Activated CD4-positive, alpha-beta T cell treated with anti-CD3 and anti-CD28 coated beads, Interleukin-2, Interleukin-6, amounts not matched to agents 100 ng/mL and 50 ng/mL, durations not matched to agents 16 hours and 8 hours (primary cell): ENCODE measurements at regions not wholly inside any gene's neighbourhood (a gene's known extent, or its start where the extent isn't known, plus 50 kb on each side); places are given as distances from the start of the nearest gene placed in this dataset.

Experiments used
- DNase-seq: peaks from one replicate; pipeline ENCODE4 v3.0.0-alpha.2; 2020

DNA sequence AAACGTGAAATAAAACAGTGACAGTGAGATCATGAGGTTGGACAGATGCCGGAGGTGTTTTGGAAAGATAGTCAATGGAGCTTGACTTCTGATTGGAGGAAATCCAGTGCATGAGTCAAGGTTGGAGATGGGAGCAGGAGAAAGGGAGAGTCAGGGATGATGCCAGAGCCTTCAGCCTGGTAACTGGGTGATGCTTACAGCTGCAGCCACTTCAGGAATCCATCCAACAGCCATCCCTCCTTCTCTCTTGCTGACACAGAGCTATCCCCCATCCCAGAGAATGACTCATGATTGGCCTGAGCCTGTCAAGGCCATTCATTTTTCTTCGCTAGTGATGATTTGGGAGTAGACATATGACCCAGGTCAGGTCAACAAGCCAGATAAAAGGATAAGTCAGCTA, 112.8 kb downstream of the SAMD5 start:
- no peak for DNase-seq

DNA sequence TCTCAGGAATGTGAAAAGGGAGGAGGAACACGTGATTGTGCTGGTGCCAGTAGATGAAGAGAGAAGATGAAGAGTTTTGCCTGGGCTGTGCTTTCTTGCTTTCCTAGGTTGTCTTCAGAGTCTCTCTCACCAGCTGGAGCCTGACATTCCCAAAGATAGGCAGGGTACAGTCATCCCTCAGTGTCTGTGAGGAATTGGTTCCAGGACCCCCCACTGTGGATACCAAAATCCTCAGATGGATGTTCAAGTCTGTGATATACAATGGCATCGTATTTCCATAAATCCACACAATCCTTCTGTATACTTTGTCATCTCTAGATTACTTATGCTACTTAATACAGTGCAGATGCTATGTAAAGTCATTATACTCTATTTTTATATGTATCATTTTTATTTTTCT, 113.5 kb downstream of the SAMD5 start:
- DNase-seq, result no peak

DNA sequence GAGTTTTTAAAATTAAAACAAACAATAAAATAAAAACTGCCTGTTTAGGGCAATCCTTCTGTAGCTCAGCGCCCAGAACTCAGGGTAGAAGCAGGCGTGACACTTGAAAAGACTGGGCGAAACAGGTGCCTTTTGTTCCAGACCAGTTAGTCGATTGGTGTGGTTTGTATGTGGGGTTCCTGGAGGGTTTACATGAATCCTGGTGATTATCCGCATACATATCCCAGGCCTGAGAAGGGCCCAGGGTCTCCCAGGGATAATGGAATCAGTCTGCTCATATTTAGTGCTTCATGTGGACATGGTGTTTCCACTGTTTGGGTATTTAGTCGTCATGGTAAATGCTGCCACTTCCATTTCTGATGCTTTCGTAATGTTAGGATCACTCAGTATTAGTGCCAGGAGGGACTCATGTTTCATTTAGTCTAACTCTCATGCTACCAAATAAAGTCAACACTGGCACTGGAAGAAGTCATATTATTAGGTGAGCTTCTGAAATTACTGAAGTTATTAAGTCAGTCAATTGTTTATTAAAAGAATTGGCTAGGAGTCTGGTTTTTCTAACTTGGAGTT, 116.5 kb downstream of the SAMD5 start:
- DNase-seq, result no peak

DNA sequence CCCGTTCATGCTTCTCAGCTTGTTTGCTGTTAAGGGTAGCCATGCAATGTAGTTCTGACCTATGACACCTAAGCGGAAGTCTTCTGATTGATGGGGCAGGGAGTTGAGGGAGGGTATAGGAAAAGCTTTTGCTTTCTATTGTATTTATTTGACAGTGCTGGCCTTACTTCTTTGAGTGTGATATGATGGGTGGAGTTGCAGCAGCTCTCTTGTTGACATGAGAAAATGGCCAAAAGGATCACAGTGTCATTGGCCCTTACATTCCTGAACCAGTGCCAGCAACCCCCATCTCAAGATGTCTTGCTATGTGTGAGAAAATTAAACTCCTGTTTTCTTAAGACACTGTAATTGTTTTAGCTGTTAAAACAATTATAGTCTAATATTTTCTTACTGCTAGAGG, 117.5 kb downstream of the SAMD5 start:
- no peak for DNase-seq

DNA sequence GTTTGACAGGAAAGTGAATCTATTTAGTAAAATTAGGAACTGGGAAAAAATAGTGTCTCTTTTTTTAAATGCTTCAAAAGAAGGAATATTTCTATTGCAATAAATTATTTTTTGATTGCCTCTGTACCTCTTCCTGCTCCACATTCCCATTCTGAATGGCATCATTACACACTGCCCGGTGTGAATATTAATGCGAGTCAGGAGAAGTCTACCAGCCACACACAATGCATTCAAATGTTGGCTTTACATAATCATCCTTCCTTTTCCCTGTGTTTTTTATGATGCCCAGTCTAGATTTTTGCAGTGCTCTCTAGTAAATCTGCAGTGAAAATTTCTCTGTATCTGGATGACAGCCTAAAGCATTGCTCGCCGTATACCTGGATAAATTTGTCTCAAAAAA, 118.9 kb downstream of the SAMD5 start:
- no peak for DNase-seq

DNA sequence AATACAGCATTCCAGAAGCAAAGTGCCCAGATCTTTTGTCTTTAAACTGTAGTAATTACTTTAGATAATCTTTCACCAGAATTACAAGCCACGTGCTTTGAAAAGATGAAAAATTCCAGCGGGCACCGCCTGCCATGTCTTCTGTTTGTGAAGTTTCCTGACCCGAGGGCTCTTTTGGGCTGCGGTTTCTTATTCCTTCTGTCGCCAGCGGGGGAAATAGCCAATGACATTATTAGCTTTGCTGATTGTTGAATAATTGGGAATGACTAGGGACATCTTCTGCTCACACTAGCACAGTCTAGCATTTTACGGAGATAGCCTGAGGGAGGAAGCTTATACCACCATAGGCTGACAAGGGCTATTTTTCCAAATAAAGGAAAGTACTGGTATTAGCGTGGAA, 124.7 kb downstream of the SAMD5 start:
- no peak for DNase-seq

DNA sequence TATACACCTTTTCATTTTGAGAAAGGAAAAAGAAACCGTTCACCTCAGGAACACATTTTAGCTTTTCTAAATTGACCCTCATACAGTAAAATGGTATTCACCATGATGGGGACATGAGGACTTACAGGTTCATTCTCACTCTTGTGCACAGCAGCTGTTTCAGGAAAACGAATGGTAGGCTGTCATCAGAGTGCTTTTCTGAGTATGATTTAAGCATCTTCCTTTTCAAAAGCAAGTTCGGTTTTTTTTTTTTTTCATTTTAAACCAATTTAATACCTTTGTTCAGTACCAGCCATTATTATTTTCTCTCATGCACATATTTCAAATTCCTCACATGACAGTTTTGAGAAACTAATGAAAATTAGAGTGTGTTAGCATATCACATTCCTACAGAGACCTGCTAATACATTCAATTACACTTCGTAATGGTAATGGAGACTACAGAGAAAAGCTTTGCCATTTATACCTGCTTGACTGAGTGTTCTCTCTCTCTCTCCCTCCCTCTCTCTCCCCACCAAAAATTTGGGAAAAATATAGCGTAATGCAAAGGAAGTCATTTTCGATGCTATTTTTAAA, 129.2 kb downstream of the SAMD5 start:
- no peak for DNase-seq

DNA sequence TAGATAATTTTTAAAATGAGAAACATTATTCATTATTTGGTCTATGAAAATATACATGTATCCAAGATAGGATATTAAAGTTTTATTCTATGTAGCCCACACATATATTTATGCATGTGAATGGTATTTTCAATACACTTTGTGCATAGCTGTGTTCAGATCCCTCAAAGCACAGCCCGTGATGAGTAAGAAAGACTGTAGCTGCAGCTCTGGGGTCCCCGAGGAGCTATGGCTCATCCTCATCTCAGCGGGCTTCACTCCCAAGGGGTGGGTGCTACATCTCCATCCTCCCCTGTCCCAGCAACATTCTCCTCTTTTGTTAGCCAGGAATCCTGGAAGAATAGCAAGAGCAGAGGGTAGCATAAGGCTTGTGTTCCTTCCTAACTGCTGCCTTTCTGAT, 130.8 kb downstream of the SAMD5 start:
- DNase-seq, result no peak

DNA sequence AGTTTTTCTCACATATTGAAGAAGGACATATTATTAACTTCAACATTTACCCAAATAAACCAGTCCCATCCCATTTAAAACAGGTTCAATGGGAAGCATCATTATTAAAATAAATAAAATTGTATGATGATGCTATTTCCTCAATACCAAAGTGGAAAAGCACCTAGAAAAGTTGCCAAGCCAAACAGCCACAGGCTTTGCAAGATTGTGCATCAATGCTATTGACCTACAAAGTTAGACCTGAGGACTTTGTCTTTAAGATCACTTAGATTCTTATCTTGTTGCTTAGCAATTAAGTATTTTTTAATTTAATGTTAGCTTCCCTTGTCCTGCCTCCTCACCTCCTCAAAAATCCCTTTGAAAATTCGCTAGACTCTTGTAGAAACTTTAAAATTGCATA, 132.1 kb downstream of the SAMD5 start:
- no peak for DNase-seq

DNA sequence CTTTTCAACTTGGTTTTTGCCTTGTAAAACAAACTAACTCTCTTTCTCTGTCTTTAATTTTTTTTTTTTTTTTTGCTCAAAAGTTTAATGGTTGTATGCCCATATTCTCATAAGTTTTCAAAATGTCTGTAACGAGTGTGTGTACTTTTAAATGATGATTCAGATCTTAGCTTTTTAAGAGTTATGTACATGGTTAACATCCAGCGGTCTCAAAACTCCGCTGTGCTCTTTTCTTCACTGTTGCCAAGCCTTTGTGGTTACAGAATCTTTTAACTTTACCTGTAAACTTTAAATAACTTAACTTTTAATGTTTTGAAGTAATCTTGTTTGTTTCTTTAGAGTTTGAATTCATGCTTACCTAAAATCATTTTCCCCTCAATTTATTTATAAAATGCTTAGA, 133.0 kb downstream of the SAMD5 start:
- no peak for DNase-seq

DNA sequence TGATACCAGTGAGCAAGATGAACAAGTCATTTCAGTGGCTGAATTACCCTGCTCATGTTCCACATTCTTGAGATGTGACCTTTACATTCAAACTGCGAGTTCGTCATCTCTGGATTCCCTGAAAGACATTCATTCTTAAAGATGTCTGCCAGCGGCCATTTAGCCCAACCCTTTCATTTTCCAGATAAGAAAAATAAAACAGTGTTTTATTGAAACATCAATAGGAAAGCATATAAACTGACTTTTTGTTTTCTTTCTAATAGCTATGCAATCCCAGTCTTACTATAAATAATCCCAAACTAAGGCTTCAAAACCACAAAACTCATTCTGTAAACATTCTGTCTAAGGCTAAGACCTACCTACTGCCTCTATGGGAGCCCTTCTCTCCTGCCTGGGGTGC, 134.0 kb downstream of the SAMD5 start:
- DNase-seq, result no peak

DNA sequence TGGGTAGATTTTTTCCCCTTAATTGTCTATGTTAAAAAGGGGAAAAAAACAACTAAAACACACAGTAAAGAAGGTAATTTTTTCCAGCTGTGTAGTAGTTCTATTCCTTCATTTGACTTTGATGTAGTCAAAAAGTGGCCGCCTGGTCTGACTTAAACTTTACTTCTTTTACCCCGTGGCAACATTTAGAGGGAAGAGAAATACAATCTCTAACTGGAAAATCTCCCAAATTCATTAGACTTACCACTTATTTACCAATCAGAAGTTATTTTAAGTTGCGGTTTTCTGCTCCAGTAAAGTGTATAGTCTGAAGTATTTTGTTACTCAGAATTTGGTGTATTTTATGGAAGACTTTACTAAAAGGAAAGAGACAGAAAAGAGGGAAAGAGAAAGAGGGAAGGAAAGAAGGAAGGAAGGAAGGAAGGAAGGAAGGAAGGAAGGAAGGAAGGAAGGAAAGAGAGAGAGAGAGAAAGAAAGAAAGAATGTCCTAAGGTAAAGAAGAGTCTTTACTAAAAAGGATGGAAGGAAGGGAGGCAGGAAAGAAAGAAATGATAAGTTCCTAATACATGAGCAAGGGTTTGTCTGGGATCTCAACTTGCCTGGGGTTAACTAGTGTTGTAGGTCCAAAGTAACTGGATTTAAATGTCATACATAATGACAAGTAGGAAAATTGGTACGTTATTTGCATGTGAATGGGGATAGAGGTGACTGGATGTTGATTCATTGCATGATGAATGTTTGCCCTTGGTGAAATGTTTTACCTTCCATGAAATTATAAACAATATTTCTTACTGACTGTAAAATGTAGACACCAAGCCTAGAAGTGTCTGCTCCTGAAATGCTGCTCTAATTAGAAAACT, 135.1 kb downstream of the SAMD5 start:
- DNase-seq, result no peak

DNA sequence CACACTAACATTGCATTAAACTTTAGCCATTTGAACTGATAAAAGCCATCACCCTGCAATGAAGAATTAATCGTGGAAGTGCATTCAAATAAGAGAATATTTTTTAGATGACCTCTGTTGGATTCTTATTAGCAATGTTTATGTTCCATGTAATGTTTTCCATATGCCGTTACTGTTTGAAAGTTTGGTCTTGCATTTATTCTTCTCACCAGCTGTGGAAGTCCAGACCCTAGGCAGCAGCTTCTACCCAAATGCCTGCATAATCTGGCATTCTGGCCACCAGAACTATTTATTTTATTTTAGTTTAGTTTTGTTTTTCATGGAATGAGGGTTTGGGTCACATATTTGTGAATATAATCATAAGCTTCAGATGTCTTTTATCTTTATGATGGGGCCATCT, 140.4 kb downstream of the SAMD5 start:
- DNase-seq, result no peak

DNA sequence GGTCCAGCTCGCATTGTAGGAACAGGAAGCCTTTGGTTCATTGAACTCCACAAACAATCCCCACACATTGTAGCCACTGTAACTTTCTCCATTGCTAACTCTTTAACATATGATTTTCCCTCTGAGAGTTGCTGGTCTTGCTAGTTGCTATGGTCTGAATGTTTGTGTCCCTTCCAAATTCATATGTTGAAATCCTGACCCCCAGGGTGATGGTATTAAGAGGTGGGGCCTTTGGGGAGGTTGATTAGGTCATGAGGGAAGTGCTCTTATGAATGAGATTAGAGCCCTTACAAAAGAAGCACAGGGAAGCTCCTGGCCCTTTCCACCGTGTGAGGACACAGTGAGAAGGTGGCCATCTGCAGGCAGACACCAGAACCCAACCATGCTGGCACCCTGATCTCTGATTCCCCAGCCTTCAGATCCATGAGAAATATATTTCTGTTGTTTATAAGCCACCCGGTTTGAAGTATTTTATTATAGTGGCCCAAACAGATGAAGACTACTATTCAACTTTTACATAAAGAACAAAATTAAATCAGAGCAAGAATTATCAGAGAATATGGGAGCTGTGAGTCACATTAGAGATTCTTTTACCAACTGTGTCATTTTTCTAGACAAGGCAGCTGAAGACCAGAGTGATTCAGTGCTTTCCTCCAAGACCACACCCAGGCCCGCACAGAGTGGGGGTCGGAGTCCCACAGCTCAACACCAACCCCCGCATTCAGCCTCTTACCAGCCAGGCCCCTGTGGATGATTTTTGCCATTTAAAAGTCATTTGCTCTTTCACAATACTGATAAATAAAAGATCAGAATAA, 143.0 kb downstream of the SAMD5 start:
- DNase-seq, result no peak

DNA sequence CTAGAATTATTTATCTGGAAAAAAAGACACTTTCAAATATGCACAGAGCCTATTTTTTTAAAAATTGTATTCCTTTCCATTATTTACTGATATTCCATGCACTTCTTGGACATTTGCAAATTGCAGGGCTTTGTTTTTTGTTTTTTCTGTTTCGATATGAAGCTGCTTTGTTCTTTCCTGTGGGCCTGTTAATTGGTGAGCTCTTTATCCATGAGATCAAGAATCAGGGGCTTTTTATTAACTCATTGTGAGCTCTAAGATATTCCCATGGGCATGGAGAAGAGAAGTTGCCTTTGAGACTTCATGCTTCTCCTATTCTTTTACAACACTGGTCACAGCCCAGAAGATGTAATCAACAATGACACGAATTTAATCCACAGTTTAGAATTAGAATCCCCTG, 145.1 kb downstream of the SAMD5 start:
- DNase-seq, result no peak

DNA sequence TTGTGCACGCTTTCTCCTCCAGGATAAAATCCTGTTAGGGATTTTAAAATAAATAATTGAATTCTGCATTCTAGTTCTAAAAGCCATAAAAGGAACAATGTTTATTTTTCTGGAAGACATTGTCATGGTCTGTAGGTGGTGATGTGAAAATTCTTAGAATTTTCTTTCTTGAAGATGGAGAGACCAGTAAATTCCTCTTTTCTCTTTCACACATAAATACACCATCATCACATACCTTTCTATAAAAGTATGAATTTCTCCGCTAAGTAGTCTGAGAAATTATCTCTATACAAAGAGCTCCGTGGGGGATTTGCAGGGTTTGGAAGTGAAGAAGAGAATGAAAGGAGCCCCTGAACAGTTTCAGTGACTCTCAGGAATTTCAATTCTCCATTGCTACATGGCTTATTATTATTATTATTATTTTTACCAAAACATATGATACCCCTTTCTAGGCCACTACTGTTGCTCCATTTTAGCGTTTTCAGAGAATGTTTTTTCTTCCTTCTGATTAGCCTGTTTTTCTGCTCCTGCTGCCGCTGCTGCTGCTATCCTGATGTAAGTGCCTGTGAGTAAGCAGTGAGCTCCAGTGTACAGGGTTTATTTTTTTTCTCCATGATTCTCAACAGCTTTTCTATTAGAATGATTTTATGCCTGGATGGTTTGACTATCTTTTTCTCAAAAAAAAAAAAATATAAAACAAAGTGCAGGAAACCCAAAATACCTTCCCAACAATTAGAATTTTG, 145.8 kb downstream of the SAMD5 start:
- no peak for DNase-seq

DNA sequence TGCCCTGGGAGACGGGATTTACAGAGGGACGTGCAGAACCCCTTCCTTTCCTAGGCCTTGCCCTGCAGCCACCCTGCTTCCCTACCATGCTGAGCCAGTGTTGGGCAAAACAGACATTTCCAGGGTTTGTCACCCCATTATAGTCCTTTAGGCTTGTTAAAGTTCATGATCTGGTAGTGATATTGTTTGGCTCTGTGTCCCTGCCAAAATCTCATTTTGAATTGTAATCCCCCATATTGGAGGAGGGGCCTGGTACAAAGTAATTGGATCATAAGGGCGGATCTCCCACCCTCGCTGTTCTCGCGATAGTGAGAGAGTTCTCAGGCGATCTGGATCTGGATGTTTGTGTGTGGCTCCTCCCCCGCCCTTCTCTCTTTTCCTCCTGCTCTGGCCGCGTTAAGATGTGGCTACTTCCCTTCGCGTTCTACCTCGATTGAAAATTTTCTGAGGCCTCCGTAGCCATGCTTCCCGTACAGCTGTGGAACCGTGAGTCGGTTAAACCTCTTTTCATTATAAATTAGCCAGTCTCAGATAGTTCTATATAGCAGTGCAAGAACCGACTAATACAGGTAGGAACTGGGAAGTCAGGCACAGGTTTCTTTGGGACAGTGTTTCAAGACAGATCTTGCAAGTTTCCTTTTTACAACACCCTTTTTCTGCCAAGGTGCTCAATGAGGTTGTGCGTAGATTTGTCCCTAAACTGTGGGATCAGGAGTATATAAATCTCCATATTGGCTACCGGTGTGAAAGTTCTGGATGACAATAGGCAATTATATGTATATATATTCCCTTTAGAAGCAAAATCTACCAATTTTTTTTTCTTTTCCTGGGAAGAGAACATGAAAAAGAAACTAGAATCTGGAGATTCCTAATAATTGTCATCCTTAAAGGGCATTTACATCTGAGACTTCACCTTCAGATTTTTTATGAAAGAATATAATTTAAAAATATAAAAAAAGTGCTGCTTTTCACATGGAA, 152.1 kb downstream of the SAMD5 start:
- DNase-seq, result no peak

DNA sequence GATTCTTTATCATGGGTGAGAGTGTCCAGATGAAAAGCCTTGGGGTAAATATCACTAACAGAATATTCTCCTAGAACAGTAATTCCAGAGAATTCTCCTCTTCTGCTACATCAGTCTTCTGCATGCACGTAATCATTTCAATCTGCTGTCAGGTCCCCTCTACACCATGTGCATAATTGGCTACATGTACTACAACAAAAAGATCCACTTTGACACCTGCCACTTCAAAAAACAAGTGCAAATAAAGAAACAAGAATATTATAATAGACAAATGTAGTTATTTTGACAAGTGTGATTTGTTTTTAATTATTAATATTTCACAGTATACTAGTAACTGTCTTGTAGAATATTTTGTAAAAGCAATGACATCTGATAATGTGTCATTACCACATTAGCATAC, 154.2 kb downstream of the SAMD5 start:
- DNase-seq, result no peak

DNA sequence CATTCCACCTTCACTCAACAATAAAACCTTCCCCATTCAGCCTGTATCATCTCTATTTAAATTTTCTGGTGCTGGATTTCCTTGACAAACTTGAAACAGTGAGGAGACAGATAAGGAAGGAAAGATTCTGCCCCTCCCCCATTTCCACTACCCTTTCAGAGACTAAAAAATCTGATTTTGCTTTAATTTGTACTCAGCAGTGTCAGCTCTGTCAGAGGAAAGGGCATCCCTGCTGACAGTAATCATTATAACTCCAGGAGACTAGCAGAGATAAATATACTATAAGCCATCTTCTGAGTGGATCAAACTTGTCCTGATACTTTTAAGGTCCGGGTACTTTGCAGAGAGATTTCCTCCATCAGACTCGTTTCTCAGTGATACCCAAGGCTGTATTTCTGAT, 155.6 kb downstream of the SAMD5 start:
- no peak for DNase-seq

DNA sequence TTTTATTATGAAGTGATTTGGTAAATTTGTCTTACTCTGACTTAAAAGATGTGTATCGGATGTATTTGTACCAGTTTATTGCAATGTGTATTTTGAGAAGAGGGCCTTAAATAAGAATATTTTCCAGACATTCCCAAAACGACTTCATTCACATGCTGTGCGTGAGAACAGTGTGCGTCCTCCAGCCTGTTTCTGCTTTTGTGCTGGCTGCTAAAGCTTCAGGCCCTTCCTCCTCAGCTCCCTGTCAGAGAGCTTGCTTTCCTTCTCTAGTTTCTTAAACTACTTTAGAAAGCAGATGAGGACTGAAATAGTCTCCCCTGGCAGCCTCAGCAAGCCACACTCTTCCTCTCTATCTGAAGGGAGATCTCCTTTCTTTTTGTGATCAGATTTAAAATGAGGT, 157.8 kb downstream of the SAMD5 start:
- no peak for DNase-seq

DNA sequence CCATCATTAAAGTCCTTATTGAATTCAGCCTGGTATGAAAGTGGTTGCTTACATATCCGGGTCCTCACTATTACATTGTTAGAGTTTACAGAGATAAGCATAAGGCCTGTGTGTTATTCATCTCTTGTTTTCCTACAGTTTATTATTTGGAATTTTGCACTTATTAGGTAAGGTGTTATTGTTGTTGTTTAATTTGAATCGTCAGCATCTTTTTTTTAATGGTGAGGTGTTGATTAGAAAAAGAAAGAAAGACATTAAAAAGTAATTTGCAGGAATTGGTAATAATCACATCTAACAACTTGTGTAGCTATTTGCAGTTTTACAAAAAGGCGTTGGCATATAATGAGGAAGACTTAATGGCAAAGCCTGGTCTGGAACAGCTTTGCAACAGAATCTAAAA, 158.6 kb downstream of the SAMD5 start:
- no peak for DNase-seq

DNA sequence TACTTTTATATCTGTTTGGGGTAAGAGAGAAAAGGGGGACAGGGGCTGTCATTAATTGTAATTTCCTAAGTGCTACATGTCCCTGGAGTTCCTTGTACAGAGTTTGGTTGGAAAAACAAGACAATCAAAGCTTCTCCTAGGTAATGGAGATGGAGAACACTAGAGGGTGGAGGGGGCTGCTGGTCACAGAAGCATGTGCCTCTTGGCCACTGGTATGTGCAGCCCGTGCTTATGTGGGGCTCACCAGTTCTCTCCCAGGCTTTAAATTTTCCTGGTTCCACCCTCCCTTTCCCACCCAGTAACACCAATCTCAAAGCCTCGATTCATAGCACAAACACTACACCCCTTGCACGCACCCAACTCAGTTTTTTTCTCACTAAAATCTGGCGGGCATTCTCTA, 165.6 kb downstream of the SAMD5 start:
- no peak for DNase-seq
